Ishikawa (cell line): ENCODE measurements at regions not wholly inside any gene's neighbourhood (a gene's known extent, or its start where the extent isn't known, plus 50 kb on each side); places are given as distances from the start of the nearest gene placed in this dataset.

Source experiments
- CEBPB ChIP-seq: IDR thresholded peaks from 2 replicates; pipeline ENCODE4 v1.6.1; 2012
- CREB1 ChIP-seq: IDR thresholded peaks from 2 replicates; pipeline ENCODE4 v1.6.1; 2012; ENCODE audit warnings: low read depth
- EGR1 ChIP-seq: IDR thresholded peaks from 2 replicates; pipeline ENCODE4 v1.6.1; 2012
- EP300 ChIP-seq: IDR thresholded peaks from 2 replicates; pipeline ENCODE4 v1.6.1; 2012; ENCODE audit warnings: borderline replicate concordance
- FOXM1 ChIP-seq: IDR thresholded peaks from 2 replicates; pipeline ENCODE4 v1.6.1; 2012; ENCODE audit warnings: low read depth, borderline replicate concordance
- MAX ChIP-seq: IDR thresholded peaks from 2 replicates; pipeline ENCODE4 v1.6.1; 2012
- NFIC ChIP-seq: IDR thresholded peaks from 2 replicates; pipeline ENCODE4 v1.6.1; 2012
- RAD21 ChIP-seq: IDR thresholded peaks from 2 replicates; pipeline ENCODE4 v1.6.1; 2012; ENCODE audit warnings: low read depth
- REST ChIP-seq: IDR thresholded peaks from 2 replicates; pipeline ENCODE4 v1.6.1; 2012; ENCODE audit warnings: low read depth, mild to moderate bottlenecking
- TAF1 ChIP-seq: IDR thresholded peaks from 2 replicates; pipeline ENCODE4 v1.6.1; 2012; ENCODE audit warnings: low read depth, mild to moderate bottlenecking
- TCF12 ChIP-seq: IDR thresholded peaks from 2 replicates; pipeline ENCODE4 v1.6.1; 2012; ENCODE audit warnings: low read depth
- TEAD4 ChIP-seq: IDR thresholded peaks from 2 replicates; pipeline ENCODE4 v1.6.1; 2012
- YY1 ChIP-seq: IDR thresholded peaks from 2 replicates; pipeline ENCODE4 v1.6.1; 2012; ENCODE audit warnings: low read depth
- ZBTB7A ChIP-seq: IDR thresholded peaks from 2 replicates; pipeline ENCODE4 v1.6.1; 2012; ENCODE audit warnings: low read depth
- TF ChIP-seq, protein P1 (sequence below): IDR thresholded peaks from 2 replicates; pipeline ENCODE4 v1.6.1; 2012

GRCh38 chr20:20829681-20830080 lies 117.2 kb upstream of the RALGAPA2 start:
- TF ChIP-seq, protein P1, sequence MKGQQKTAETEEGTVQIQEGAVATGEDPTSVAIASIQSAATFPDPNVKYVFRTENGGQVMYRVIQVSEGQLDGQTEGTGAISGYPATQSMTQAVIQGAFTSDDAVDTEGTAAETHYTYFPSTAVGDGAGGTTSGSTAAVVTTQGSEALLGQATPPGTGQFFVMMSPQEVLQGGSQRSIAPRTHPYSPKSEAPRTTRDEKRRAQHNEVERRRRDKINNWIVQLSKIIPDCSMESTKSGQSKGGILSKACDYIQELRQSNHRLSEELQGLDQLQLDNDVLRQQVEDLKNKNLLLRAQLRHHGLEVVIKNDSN, result no peak
- no peak for TF ChIP-seq FOXM1
- no peak for TF ChIP-seq YY1
- TF ChIP-seq ZBTB7A, result no peak
- no peak for TF ChIP-seq EGR1
- TF ChIP-seq RAD21, result no peak
- TF ChIP-seq EP300, result no peak
- no peak for TF ChIP-seq NFIC
- no peak for TF ChIP-seq CREB1
- no peak for TF ChIP-seq MAX
- TF ChIP-seq CEBPB, result no peak

- TF ChIP-seq MAX, result no peak
- no peak for TF ChIP-seq FOXM1
- no peak for TF ChIP-seq EP300
- no peak for TF ChIP-seq EGR1
- TF ChIP-seq NFIC, result no peak
- TF ChIP-seq REST, result no peak
- TF ChIP-seq YY1, result no peak
- TF ChIP-seq TCF12, result no peak
- no peak for TF ChIP-seq CEBPB
- TF ChIP-seq TEAD4, result no peak
- no peak for TF ChIP-seq TAF1
- TF ChIP-seq ZBTB7A, result no peak
- TF ChIP-seq, protein P1, result no peak
- no peak for TF ChIP-seq CREB1
- TF ChIP-seq RAD21, result no peak
These were observed 115.7 kb upstream of the RALGAPA2 start for GRCh38 chr20:20827992-20828597.

GRCh38 chr20:20824924-20825584 lies 112.6 kb upstream of the RALGAPA2 start:
- peak; percentile 75 for TF ChIP-seq RAD21
- no peak for TF ChIP-seq TCF12

GRCh38 chr20:20823476-20823881 lies 111.0 kb upstream of the RALGAPA2 start:
- TF ChIP-seq MAX (no peak), EP300 (no peak), RAD21 (no peak), EGR1 (no peak), FOXM1 (no peak), TEAD4 (no peak)

GRCh38 chr20:20821484-20822260 lies 109.2 kb upstream of the RALGAPA2 start:
- TF ChIP-seq MAX (no peak), TEAD4 (no peak), CEBPB (no peak), EP300 (no peak), TAF1 (no peak), EGR1 (no peak), NFIC (no peak)
- TF ChIP-seq, protein P1, result peak; percentile 64

- TF ChIP-seq TAF1 (no peak), CEBPB (no peak), EGR1 (no peak), REST (no peak), FOXM1 (no peak), TCF12 (no peak)
- TF ChIP-seq, protein P1, result no peak
These were observed 108.5 kb upstream of the RALGAPA2 start for GRCh38 chr20:20820785-20821483.
